K562 (cell line): ENCODE measurements at regions not wholly inside any gene's neighbourhood (a gene's known extent, or its start where the extent isn't known, plus 50 kb on each side); places are given as distances from the start of the nearest gene placed in this dataset.
A peak's percentile ranks its signal among the peaks of the same experiment; 100 is the strongest.

Source experiments
- ADNP ChIP-seq: fragments of 200-800 bp; sonication (Bioruptor generic); IDR thresholded peaks from 2 replicates; pipeline ENCODE4 v1.6.1; 2016; ENCODE audit warnings: missing genetic modification characterization, missing compliant biosample characterization
- ATF7 ChIP-seq: fragments of 450-650 bp; IDR thresholded peaks from 2 replicates; pipeline ENCODE4 v1.7.1; 2014; ENCODE audit warnings: mild to moderate bottlenecking, moderate library complexity
- E2F4 ChIP-seq: sonication (generic); formaldehyde crosslinking; IDR thresholded peaks from 2 replicates; pipeline ENCODE4 v1.8.0; 2022; ENCODE audit warnings: mild to moderate bottlenecking, low read depth, missing genetic modification reagents
- EHMT2 ChIP-seq: fragments of 450-650 bp; IDR thresholded peaks from 2 replicates; pipeline ENCODE4 v1.6.1; 2018; ENCODE audit warnings: antibody characterized with exemption
- HINFP ChIP-seq: fragments of 450-650 bp; conservative IDR thresholded peaks from 2 replicates; pipeline ENCODE4 v1.6.1; 2016; ENCODE audit warnings: missing genetic modification characterization, low read depth, mild to moderate bottlenecking, control low read depth, missing compliant biosample characterization
- MCM5 ChIP-seq: fragments of 450-650 bp; IDR thresholded peaks from 2 replicates; pipeline ENCODE4 v1.6.1; 2016; ENCODE audit warnings: low read depth
- PKNOX1 ChIP-seq: fragments of 450-650 bp; IDR thresholded peaks from 2 replicates; pipeline ENCODE4 v1.6.1; 2016
- POU5F1 ChIP-seq: fragments of 150-350 bp; IDR thresholded peaks from 2 replicates; pipeline ENCODE4 v1.6.1; 2014; ENCODE audit warnings: borderline replicate concordance, low read length, low read depth, mild to moderate bottlenecking; ENCODE audit not compliant: partially characterized antibody
- PYGO2 ChIP-seq: fragments of 450-650 bp; IDR thresholded peaks from 2 replicates; pipeline ENCODE4 v1.6.1; 2016; ENCODE audit warnings: mild to moderate bottlenecking, missing genetic modification characterization, moderate library complexity, missing compliant biosample characterization
- RBM22 ChIP-seq: fragments of 200-400 bp; formaldehyde crosslinking; IDR thresholded peaks from 2 replicates; pipeline ENCODE4 v1.6.1; 2018; ENCODE audit warnings: low read length, low read depth; ENCODE audit not compliant: poor library complexity, severe bottlenecking
- STAG1 ChIP-seq: sonication (generic); formaldehyde crosslinking; IDR thresholded peaks from 2 replicates; pipeline ENCODE4 v1.5.0; 2020; ENCODE audit warnings: missing genetic modification reagents, borderline replicate concordance
- ZBTB7A ChIP-seq: IDR thresholded peaks from 2 replicates; pipeline ENCODE4 v1.6.1; 2011; ENCODE audit warnings: low read depth, mild to moderate bottlenecking, low read length, moderate library complexity, borderline replicate concordance; ENCODE audit not compliant: control insufficient read depth
- ZNF165 ChIP-seq: fragments of 250-450 bp; sonication (Bioruptor Pico); IDR thresholded peaks from 2 replicates; pipeline ENCODE4 v1.4.0; 2020; ENCODE audit warnings: borderline replicate concordance
- ZNF518B ChIP-seq: fragments of 250-450 bp; sonication (Bioruptor Pico); IDR thresholded peaks from 2 replicates; pipeline ENCODE4 v1.5.0; 2021; ENCODE audit warnings: mild to moderate bottlenecking, moderate library complexity
- ZNF586 ChIP-seq: fragments of 450-650 bp; formaldehyde crosslinking; conservative IDR thresholded peaks from 2 replicates; pipeline ENCODE4 v1.4.0; 2020; ENCODE audit warnings: mild to moderate bottlenecking, moderate library complexity
- ZNF589 ChIP-seq: fragments of 200-800 bp; sonication (Bioruptor generic); IDR thresholded peaks from 2 replicates; pipeline ENCODE4 v1.6.1; 2016; ENCODE audit warnings: low read depth, missing genetic modification characterization, missing compliant biosample characterization
- ZNF699 ChIP-seq: fragments of 250-450 bp; sonication (Bioruptor Pico); IDR thresholded peaks from 2 replicates; pipeline ENCODE4 v1.8.0; 2021; ENCODE audit warnings: mild to moderate bottlenecking, moderate library complexity; ENCODE audit not compliant: insufficient replicate concordance
- TF ChIP-seq, protein P1 (sequence below), 2 experiments: IDR thresholded peaks; 2 replicates each; pipeline ENCODE4 v1.6.1; 2011; ENCODE audit warnings: borderline replicate concordance in 1 of 2, control low read depth in 1 of 2, low read depth in 1 of 2, low read length in 1 of 2, mild to moderate bottlenecking in 1 of 2, mixed read lengths in 1 of 2, moderate library complexity in 1 of 2; ENCODE audit not compliant: insufficient read depth in 1 of 2, insufficient read length in 1 of 2, poor library complexity in 1 of 2, severe bottlenecking in 1 of 2; ENCODE audit errors: extremely low read depth in 1 of 2

- TF ChIP-seq ZNF518B (CRISPR knock-in tag) (no peak), ZNF699 (CRISPR knock-in tag) (no peak), STAG1 (CRISPR knock-in tag) (no peak), MCM5 (no peak), PKNOX1 (0 out of 2 replicates have a peak, but pooled peaks have one; percentile 24), ZNF586 (CRISPR knock-in tag) (no peak), ZNF589 (CRISPR knock-in tag) (peak; percentile 91), HINFP (tag) (0 out of 2 replicates have a peak, but pooled peaks have one; percentile 8), ZNF165 (CRISPR knock-in tag) (no peak), PYGO2 (tag) (no peak), POU5F1 (no peak), ADNP (tag) (no peak), ATF7 (peak; percentile 92), EHMT2 (0 out of 2 replicates have a peak, but pooled peaks have one; percentile 7), ZBTB7A (peak; percentile 66; the same call in 1 of the 2 replicates), RBM22 (no peak), E2F4 (CRISPR knock-in tag) (no peak)
- TF ChIP-seq, protein P1, sequence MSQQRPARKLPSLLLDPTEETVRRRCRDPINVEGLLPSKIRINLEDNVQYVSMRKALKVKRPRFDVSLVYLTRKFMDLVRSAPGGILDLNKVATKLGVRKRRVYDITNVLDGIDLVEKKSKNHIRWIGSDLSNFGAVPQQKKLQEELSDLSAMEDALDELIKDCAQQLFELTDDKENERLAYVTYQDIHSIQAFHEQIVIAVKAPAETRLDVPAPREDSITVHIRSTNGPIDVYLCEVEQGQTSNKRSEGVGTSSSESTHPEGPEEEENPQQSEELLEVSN (IDR thresholded peaks at IDR 0.05; ENCODE audit: borderline replicate concordance in 1 of 2, extremely low read depth in 1 of 2, insufficient read depth in 1 of 2, insufficient read length in 1 of 2, low read depth in 1 of 2, low read length in 1 of 2, poor library complexity in 1 of 2, severe bottlenecking in 1 of 2): peak; percentile 74 to 77
Measured at GRCh38 chr1:8197493-8198282, 120.2 kb upstream of the SLC45A1 start (continued).
